ENCODE measurements at regions not wholly inside any gene's neighbourhood (a gene's known extent, or its start where the extent isn't known, plus 50 kb on each side); places are given as distances from the start of the nearest gene placed in this dataset.

DNA sequence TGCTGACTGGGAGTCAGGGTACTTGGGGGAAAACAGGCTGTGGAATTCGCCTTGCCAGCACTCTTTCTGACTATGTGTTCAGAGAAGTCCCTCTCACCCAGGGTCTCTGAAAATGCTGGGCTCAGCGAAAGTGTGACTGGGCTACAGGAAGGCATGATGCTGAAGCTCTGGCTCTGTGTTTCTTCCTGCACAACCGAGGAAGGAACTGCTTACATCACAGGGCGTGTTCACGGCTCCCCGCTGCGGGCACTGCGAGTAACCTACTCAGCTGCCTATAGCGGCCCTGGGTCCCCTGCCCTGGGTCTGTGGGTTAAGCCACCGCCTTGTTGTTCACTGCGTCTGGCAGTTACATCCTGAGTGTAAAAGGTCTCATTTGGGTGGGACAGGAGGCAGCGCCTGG is 222.4 kb upstream of the IRX4 start:
- Histone ChIP-seq H3K36me3 (ENCODE audit: control insufficient read depth, low read length) (no peaks in the 10 kb centered on the region), H3K9me2 (replicated peaks; ENCODE audit: control insufficient read depth, low read length) (no peaks in the 10 kb centered on the region), H3K79me2 (ENCODE audit: control insufficient read depth, low read length) (no peaks in the 10 kb centered on the region), H3F3A (ENCODE audit: control insufficient read depth, insufficient read depth) (no peaks in the 10 kb centered on the region), H3K4me1 (ENCODE audit: control insufficient read depth, low read length) (no peaks in the 10 kb centered on the region), H3K4me2 (ENCODE audit: low read length) (no peak overlapping the region), H3K4me3 (ENCODE audit: low read length) (no peak overlapping the region), H3K9me3 (ENCODE audit: control insufficient read depth, insufficient read depth, low read length) (no peaks in the 10 kb centered on the region), H3K27me3 (ENCODE audit: control insufficient read depth, low read length) (no peaks in the 10 kb centered on the region), H3K27ac (ENCODE audit: low read depth, low read length) (no peak overlapping the region), H4K20me1 (ENCODE audit: control insufficient read depth, insufficient read depth, low read depth, low read length) (no peaks in the 10 kb centered on the region)
- TF ChIP-seq EZH2phosphoT487 (IDR thresholded peaks at IDR 0.05; ENCODE audit: borderline replicate concordance, low read length) = no peak
- TF ChIP-seq, protein P1, sequence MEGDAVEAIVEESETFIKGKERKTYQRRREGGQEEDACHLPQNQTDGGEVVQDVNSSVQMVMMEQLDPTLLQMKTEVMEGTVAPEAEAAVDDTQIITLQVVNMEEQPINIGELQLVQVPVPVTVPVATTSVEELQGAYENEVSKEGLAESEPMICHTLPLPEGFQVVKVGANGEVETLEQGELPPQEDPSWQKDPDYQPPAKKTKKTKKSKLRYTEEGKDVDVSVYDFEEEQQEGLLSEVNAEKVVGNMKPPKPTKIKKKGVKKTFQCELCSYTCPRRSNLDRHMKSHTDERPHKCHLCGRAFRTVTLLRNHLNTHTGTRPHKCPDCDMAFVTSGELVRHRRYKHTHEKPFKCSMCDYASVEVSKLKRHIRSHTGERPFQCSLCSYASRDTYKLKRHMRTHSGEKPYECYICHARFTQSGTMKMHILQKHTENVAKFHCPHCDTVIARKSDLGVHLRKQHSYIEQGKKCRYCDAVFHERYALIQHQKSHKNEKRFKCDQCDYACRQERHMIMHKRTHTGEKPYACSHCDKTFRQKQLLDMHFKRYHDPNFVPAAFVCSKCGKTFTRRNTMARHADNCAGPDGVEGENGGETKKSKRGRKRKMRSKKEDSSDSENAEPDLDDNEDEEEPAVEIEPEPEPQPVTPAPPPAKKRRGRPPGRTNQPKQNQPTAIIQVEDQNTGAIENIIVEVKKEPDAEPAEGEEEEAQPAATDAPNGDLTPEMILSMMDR (IDR thresholded peaks at IDR 0.05; ENCODE audit: low read depth, low read length, poor library complexity, severe bottlenecking) = no peak

- TF ChIP-seq, protein P1 (IDR thresholded peaks at IDR 0.05; ENCODE audit: low read depth, low read length, poor library complexity, severe bottlenecking) = no peak
- TF ChIP-seq EZH2phosphoT487 (IDR thresholded peaks at IDR 0.05; ENCODE audit: borderline replicate concordance, low read length) = no peak
- Histone ChIP-seq H3K79me2 (ENCODE audit: control insufficient read depth, low read length) (no peaks in the 10 kb centered on the region), H3K4me1 (ENCODE audit: control insufficient read depth, low read length) (no peaks in the 10 kb centered on the region), H3K36me3 (ENCODE audit: control insufficient read depth, low read length) (no peaks in the 10 kb centered on the region), H3K9me2 (replicated peaks; ENCODE audit: control insufficient read depth, low read length) (no peaks in the 10 kb centered on the region), H3K4me3 (ENCODE audit: low read length) (no peak overlapping the region), H3K4me2 (ENCODE audit: low read length) (no peak overlapping the region), H3K9me3 (ENCODE audit: control insufficient read depth, insufficient read depth, low read length) (no peaks in the 10 kb centered on the region), H3F3A (ENCODE audit: control insufficient read depth, insufficient read depth) (no peaks in the 10 kb centered on the region), H4K20me1 (ENCODE audit: control insufficient read depth, insufficient read depth, low read depth, low read length) (no peaks in the 10 kb centered on the region), H3K27me3 (ENCODE audit: control insufficient read depth, low read length) (no peaks in the 10 kb centered on the region), H3K27ac (ENCODE audit: low read depth, low read length) (no peak overlapping the region)
Measured at GRCh38 chr5:2103940-2104339, 221.2 kb upstream of the IRX4 start.

DNA sequence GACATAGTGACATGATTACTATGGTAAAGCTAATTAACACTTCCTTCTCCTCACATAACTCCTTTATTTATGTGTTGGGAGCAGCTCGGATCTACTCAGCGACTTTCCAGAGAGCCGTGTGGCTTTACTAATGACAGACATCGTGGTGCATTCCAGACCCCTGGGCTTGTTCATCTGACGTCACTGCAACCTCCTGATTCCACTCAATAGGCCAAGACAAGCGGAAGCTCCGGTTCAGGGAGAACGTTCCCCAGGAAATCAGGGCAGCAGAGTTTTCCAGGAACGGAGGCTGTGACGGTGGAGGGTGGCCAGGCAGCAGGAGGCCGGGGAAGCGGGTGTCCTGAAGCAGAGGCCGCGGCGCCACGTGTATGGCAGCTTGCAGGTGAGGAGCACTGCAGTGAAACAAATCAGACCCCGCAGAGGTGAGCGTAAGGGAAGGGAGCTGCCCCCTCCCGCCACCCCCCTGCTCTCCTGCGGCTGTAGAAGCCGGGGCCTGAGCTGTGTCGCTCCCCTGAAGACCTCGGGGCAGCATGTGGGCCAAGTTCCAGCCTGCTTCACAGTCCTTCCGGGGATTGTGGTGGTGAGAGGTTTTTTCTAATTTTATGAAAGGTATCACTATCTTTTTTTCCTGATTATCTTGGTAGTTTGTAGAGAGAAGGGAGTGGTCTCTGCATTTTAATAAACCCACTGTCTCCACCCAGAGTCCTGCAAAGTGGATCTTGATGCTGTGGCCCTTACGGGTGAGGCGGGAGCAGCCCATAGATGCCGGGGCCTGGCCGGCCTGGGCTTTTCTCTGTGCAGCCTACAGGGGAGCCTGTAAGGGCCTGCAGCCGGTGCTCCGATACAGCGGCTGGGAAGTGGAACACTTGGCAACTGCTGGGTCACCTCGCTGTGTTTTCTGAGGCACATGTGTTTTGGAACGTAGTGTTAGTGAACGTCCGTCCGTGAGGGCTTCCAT is 220.4 kb upstream of the IRX4 start:
- no peaks in the 10 kb centered on the region for H3K4me1 ChIP-seq (ENCODE audit: control insufficient read depth, low read length)

More for the DNA sequence above, 220.4 kb upstream of the IRX4 start:
- Histone ChIP-seq H3K79me2 (ENCODE audit: control insufficient read depth, low read length) (no peaks in the 10 kb centered on the region), H3K36me3 (ENCODE audit: control insufficient read depth, low read length) (no peaks in the 10 kb centered on the region), H3K9me2 (replicated peaks; ENCODE audit: control insufficient read depth, low read length) (no peaks in the 10 kb centered on the region), H3F3A (ENCODE audit: control insufficient read depth, insufficient read depth) (no peaks in the 10 kb centered on the region), H3K4me2 (ENCODE audit: low read length) (no peak overlapping the region), H3K4me3 (ENCODE audit: low read length) (no peak overlapping the region), H3K27ac (ENCODE audit: low read depth, low read length) (no peak overlapping the region), H4K20me1 (ENCODE audit: control insufficient read depth, insufficient read depth, low read depth, low read length) (no peaks in the 10 kb centered on the region), H3K9me3 (ENCODE audit: control insufficient read depth, insufficient read depth, low read length) (no peaks in the 10 kb centered on the region), H3K27me3 (ENCODE audit: control insufficient read depth, low read length) (no peaks in the 10 kb centered on the region)
- TF ChIP-seq, protein P1 (IDR thresholded peaks at IDR 0.05; ENCODE audit: low read depth, low read length, poor library complexity, severe bottlenecking) = no peak
- no peak for TF ChIP-seq EZH2phosphoT487 (IDR thresholded peaks at IDR 0.05; ENCODE audit: borderline replicate concordance, low read length)

Data from DOHH2 (cell line).